Lung (tissue), 11 donors: ENCODE measurements at regions not wholly inside any gene's neighbourhood (a gene's known extent, or its start where the extent isn't known, plus 50 kb on each side); places are given as distances from the start of the nearest gene placed in this dataset.

Experiments used
- ATAC-seq: fragments of 200-7000 bp; cut with Tn5 transposase; one replicate; pipeline ENCODE4 v1.9.1; 2020; ENCODE audit warnings: moderate number of reproducible peaks; ENCODE audit not compliant: insufficient read depth, low FRiP score
- DNase-seq, 3 donors: peaks; one replicate each; pipeline ENCODE4 v3.0.0-alpha.2; 2013 to 2017
- H3K27ac ChIP-seq, 2 donors: one replicate each; pipeline ENCODE4 v1.5.1; 2013; ENCODE audit warnings: mild to moderate bottlenecking in 2 of 2, moderate library complexity in 2 of 2, control low read depth in 1 of 2, inconsistent platforms in 1 of 2, low read depth in 1 of 2, low read length in 1 of 2
- H3K27me3 ChIP-seq, 3 donors: one replicate each; pipeline ENCODE4 v1.5.1; 2013; ENCODE audit warnings: low read length in 2 of 3; ENCODE audit not compliant: control insufficient read depth in 3 of 3, insufficient read depth in 3 of 3
- H3K36me3 ChIP-seq, 4 donors: one replicate each; pipeline ENCODE4 v1.5.1; 2013; ENCODE audit warnings: low read length in 4 of 4, mild to moderate bottlenecking in 1 of 4, moderate library complexity in 1 of 4; ENCODE audit not compliant: control insufficient read depth in 4 of 4, insufficient read depth in 4 of 4
- H3K4me1 ChIP-seq, 5 donors: one replicate each; pipeline ENCODE4 v1.5.1; 2013; ENCODE audit warnings: low read length in 5 of 5, mild to moderate bottlenecking in 2 of 5, moderate library complexity in 1 of 5; ENCODE audit not compliant: control insufficient read depth in 5 of 5, insufficient read depth in 5 of 5
- H3K4me3 ChIP-seq: one replicate; pipeline ENCODE4 v1.5.1; 2013; ENCODE audit warnings: mild to moderate bottlenecking, control low read depth, moderate library complexity
- H3K9ac ChIP-seq, 2 donors: one replicate each; pipeline ENCODE4 v1.5.1; 2013; ENCODE audit warnings: low read length in 2 of 2, control low read depth in 1 of 2; ENCODE audit not compliant: insufficient read depth in 1 of 2
- H3K9me3 ChIP-seq, 4 donors: one replicate each; pipeline ENCODE4 v1.5.1; 2013; ENCODE audit warnings: low read length in 3 of 4, mild to moderate bottlenecking in 1 of 4, moderate library complexity in 1 of 4; ENCODE audit not compliant: control insufficient read depth in 4 of 4, insufficient read depth in 3 of 4
- WGBS, 2 donors: extraction: QIAGEN DNeasy Blood & Tissue Kit; methylation state at CpG; one replicate each; pipeline ENCODE4 v1.1.7; 2013; 5-methylcytosine and 5-hydroxymethylcytosine counted together
- TF ChIP-seq, protein P1 (sequence below): IDR thresholded peaks from 2 replicates; pipeline ENCODE4 v1.5.1; 2012; ENCODE audit warnings: mild to moderate bottlenecking; ENCODE audit errors: control extremely low read depth, extremely low read depth
- donor health status: control.
- donor health status: control.
- donor health status: Bipolar disorder and iron deficiency.
- donor health status: healthy.
- donor health status: DM: yes; HTN: yes; CAD: no.

- H3K4me1 ChIP-seq, result peaks cover 0 to 26% (median 9%) of the 10 kb centered on the region in 5 donors
- WGBS, 2 donors, result 52 to 59% methylated on average over 3 of the region's 3 CpGs
- no peak for ATAC-seq
Observed at GRCh38 chr4:38611676-38612075, 52.3 kb upstream of the KLF3 start.

DNA sequence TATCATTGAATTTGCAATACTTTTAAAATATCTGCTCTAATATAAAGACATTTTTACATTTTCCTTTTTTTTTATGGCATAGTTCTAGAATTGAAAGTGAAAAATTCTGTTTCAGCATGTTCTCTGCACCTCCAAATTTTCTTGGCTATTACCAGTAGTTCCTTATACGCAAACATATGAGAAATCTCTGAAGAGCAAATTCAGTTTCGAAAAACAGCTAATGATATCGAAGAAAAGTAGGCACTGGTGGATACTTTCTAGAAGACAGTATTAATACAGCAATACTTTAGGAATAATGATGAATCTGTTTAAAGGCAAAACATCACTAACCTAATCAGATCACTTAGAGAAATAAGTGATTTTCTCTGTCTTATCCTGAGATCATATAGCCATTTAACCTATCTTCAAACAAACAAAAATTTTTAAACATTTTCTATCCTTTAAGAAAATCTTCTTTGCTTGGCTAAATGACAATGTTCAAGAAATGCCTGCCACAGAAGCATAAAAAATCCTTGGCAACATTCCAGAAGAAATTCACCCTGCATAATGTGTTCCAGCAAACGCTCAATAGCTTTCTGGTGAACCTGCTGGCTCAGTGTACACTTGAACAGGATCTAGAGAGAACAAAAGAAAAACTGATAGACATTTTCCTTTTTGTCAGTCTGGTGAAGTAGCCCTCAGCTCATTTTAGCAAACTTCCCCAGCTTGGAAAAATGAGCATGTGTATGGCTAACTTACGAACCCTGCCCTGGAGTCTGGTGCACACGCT, 51.2 kb upstream of the KLF3 start:
- Histone ChIP-seq H3K36me3 (no peaks in the 10 kb centered on the region), H3K4me3 (no peak overlapping the region), H3K9ac (no peak overlapping the region), H3K4me1 (peaks cover 0 to 26% (median 8%) of the 10 kb centered on the region in 5 donors), H3K9me3 (no peaks in the 10 kb centered on the region), H3K27ac (no peak overlapping the region), H3K27me3 (no peaks in the 10 kb centered on the region)
- TF ChIP-seq, protein P1, sequence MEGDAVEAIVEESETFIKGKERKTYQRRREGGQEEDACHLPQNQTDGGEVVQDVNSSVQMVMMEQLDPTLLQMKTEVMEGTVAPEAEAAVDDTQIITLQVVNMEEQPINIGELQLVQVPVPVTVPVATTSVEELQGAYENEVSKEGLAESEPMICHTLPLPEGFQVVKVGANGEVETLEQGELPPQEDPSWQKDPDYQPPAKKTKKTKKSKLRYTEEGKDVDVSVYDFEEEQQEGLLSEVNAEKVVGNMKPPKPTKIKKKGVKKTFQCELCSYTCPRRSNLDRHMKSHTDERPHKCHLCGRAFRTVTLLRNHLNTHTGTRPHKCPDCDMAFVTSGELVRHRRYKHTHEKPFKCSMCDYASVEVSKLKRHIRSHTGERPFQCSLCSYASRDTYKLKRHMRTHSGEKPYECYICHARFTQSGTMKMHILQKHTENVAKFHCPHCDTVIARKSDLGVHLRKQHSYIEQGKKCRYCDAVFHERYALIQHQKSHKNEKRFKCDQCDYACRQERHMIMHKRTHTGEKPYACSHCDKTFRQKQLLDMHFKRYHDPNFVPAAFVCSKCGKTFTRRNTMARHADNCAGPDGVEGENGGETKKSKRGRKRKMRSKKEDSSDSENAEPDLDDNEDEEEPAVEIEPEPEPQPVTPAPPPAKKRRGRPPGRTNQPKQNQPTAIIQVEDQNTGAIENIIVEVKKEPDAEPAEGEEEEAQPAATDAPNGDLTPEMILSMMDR, result no peak
- DNase-seq, result peak in 2 of 3 donors; percentile 65 to 71
- WGBS, 2 donors, result 73 to 78% methylated on average over 6 of the region's 6 CpGs
- ATAC-seq, result no peak

More at GRCh38 chr4:38611676-38612075, 52.3 kb upstream of the KLF3 start:
- Histone ChIP-seq H3K4me3 (no peak overlapping the region), H3K9ac (no peak overlapping the region), H3K9me3 (no peaks in the 10 kb centered on the region), H3K27ac (no peak overlapping the region), H3K36me3 (peaks cover 0 to 3% (median 0%) of the 10 kb centered on the region in 4 donors), H3K27me3 (no peaks in the 10 kb centered on the region)
- TF ChIP-seq, protein P1, result no peak
- no peak for DNase-seq
